Caki2 (cell line): ENCODE measurements at regions not wholly inside any gene's neighbourhood (a gene's known extent, or its start where the extent isn't known, plus 50 kb on each side); places are given as distances from the start of the nearest gene placed in this dataset.

ENCODE experiments used
- DNase-seq: peaks from one replicate; pipeline ENCODE4 v3.0.0-alpha.2; 2015; ENCODE audit warnings: low read depth
- in situ Hi-C: cut with HindIII; loops from 2 replicates; pipeline ENCODE4 v1.10.0; 2016; ENCODE audit warnings: low sequenced_read_pairs, low pct_unique_long_range_greater_than_20kb, mixed read lengths

- in situ Hi-C loops = no loop called here
- no peak for DNase-seq
Measured at GRCh38 chr7:92988941-92989545, 128.7 kb downstream of the SAMD9 start.

GRCh38 chr7:92988051-92988450 lies 129.7 kb downstream of the SAMD9 start:
- in situ Hi-C loops = no loop called here
- DNase-seq = peak; percentile 47

GRCh38 chr7:92987538-92987937 lies 130.2 kb downstream of the SAMD9 start:
- in situ Hi-C loops = no loop called here
- DNase-seq = no peak

- DNase-seq = no peak
- in situ Hi-C loops = no loop called here
Measured at GRCh38 chr7:92987095-92987494, 130.7 kb downstream of the SAMD9 start.

GRCh38 chr7:92982928-92983327 lies 134.9 kb downstream of the SAMD9 start:
- in situ Hi-C loops = no loop called here
- DNase-seq = no peak

GRCh38 chr7:92976931-92977330 lies 140.6 kb upstream of the CDK6 start:
- no peak for DNase-seq
- in situ Hi-C loops = no loop called here

GRCh38 chr7:92973974-92974373 lies 137.6 kb upstream of the CDK6 start:
- in situ Hi-C loops = no loop called here
- DNase-seq = no peak

- in situ Hi-C loops = no loop called here
- DNase-seq = no peak
Measured at GRCh38 chr7:92973293-92973731, 136.9 kb upstream of the CDK6 start.

GRCh38 chr7:92972441-92972840 lies 136.1 kb upstream of the CDK6 start:
- no peak for DNase-seq
- in situ Hi-C loops = no loop called here

GRCh38 chr7:92969061-92969460 lies 132.7 kb upstream of the CDK6 start:
- in situ Hi-C loops = no loop called here
- no peak for DNase-seq

GRCh38 chr7:92968502-92968901 lies 132.1 kb upstream of the CDK6 start:
- DNase-seq = no peak
- in situ Hi-C loops = no loop called here

GRCh38 chr7:92967238-92967637 lies 130.9 kb upstream of the CDK6 start:
- in situ Hi-C loops = no loop called here

GRCh38 chr7:92964141-92964540 lies 127.8 kb upstream of the CDK6 start:
- in situ Hi-C loops = no loop called here

More at GRCh38 chr7:92967238-92967637, 130.9 kb upstream of the CDK6 start:
- DNase-seq = no peak

GRCh38 chr7:92963566-92963965 lies 127.2 kb upstream of the CDK6 start:
- DNase-seq = no peak
- in situ Hi-C loops = no loop called here

More at GRCh38 chr7:92964141-92964540, 127.8 kb upstream of the CDK6 start:
- DNase-seq = no peak

GRCh38 chr7:92961961-92962360 lies 125.6 kb upstream of the CDK6 start:
- no peak for DNase-seq
- in situ Hi-C loops = no loop called here

- in situ Hi-C loops = no loop called here
- DNase-seq = no peak
Measured at GRCh38 chr7:92956575-92956974, 120.2 kb upstream of the CDK6 start.

- in situ Hi-C loops = no loop called here
- no peak for DNase-seq
Measured at GRCh38 chr7:92955081-92955480, 118.7 kb upstream of the CDK6 start.

GRCh38 chr7:92953657-92954056 lies 117.3 kb upstream of the CDK6 start:
- in situ Hi-C loops = no loop called here
- no peak for DNase-seq

- in situ Hi-C loops = no loop called here
- no peak for DNase-seq
Measured at GRCh38 chr7:92949748-92950147, 113.4 kb upstream of the CDK6 start.

- no peak for DNase-seq
- in situ Hi-C loops = no loop called here
Measured at GRCh38 chr7:92945840-92946239, 109.5 kb upstream of the CDK6 start.

- in situ Hi-C loops = no loop called here
- DNase-seq = no peak
Measured at GRCh38 chr7:92944633-92945032, 108.3 kb upstream of the CDK6 start.
